IPS-18c (cell line): ENCODE measurements at regions not wholly inside any gene's neighbourhood (a gene's known extent, or its start where the extent isn't known, plus 50 kb on each side); places are given as distances from the start of the nearest gene placed in this dataset.

ENCODE experiments used
- H3K4me3 ChIP-seq: 2 replicates; pipeline ENCODE4 v1.7.0; 2013; ENCODE audit warnings: low read depth, mild to moderate bottlenecking, low read length, moderate library complexity; ENCODE audit not compliant: insufficient read depth
- H3K9me3 ChIP-seq: one replicate; pipeline ENCODE4 v1.6.1; 2013; ENCODE audit warnings: mild to moderate bottlenecking, low read length, moderate library complexity; ENCODE audit not compliant: control insufficient read depth, insufficient read depth

- no peak overlapping the region for H3K4me3 ChIP-seq
- H3K9me3 ChIP-seq = peaks cover 2% of the 10 kb centered on the region
Measured at GRCh38 chr17:72271603-72272002, 150.8 kb downstream of the SOX9 start.

GRCh38 chr17:72273289-72274056 lies 152.7 kb downstream of the SOX9 start:
- H3K9me3 ChIP-seq = no peaks in the 10 kb centered on the region
- no peak overlapping the region for H3K4me3 ChIP-seq

- no peaks in the 10 kb centered on the region for H3K9me3 ChIP-seq
- H3K4me3 ChIP-seq = no peak overlapping the region
Measured at GRCh38 chr17:72274614-72275013, 153.8 kb downstream of the SOX9 start.

- Histone ChIP-seq H3K9me3 (no peaks in the 10 kb centered on the region), H3K4me3 (no peak overlapping the region)
Measured at GRCh38 chr17:72280881-72281280, 160.1 kb downstream of the SOX9 start.

- Histone ChIP-seq H3K9me3 (no peaks in the 10 kb centered on the region), H3K4me3 (no peak overlapping the region)
Measured at GRCh38 chr17:72282439-72283029, 161.7 kb downstream of the SOX9 start.

GRCh38 chr17:72284806-72285205 lies 164.0 kb downstream of the SOX9 start:
- H3K9me3 ChIP-seq = no peaks in the 10 kb centered on the region

GRCh38 chr17:72287586-72287985 lies 166.8 kb downstream of the SOX9 start:
- Histone ChIP-seq H3K9me3 (no peaks in the 10 kb centered on the region), H3K4me3 (no peak overlapping the region)

More at GRCh38 chr17:72284806-72285205, 164.0 kb downstream of the SOX9 start:
- no peak overlapping the region for H3K4me3 ChIP-seq

- H3K9me3 ChIP-seq = no peaks in the 10 kb centered on the region
- H3K4me3 ChIP-seq = no peak overlapping the region
Measured at GRCh38 chr17:72294487-72294893, 173.7 kb downstream of the SOX9 start.

GRCh38 chr17:72295916-72296315 lies 175.1 kb downstream of the SOX9 start:
- no peaks in the 10 kb centered on the region for H3K9me3 ChIP-seq

GRCh38 chr17:72296456-72296855 lies 175.6 kb downstream of the SOX9 start:
- no peaks in the 10 kb centered on the region for H3K9me3 ChIP-seq
- H3K4me3 ChIP-seq = no peak overlapping the region

More at GRCh38 chr17:72295916-72296315, 175.1 kb downstream of the SOX9 start:
- H3K4me3 ChIP-seq = no peak overlapping the region

- no peaks in the 10 kb centered on the region for H3K9me3 ChIP-seq
- H3K4me3 ChIP-seq = no peak overlapping the region
Measured at GRCh38 chr17:72297326-72298115, 176.7 kb downstream of the SOX9 start.

- Histone ChIP-seq H3K4me3 (no peak overlapping the region), H3K9me3 (no peaks in the 10 kb centered on the region)
Measured at GRCh38 chr17:72299100-72299499, 178.3 kb downstream of the SOX9 start.

GRCh38 chr17:72299592-72299991 lies 178.8 kb downstream of the SOX9 start:
- H3K9me3 ChIP-seq = no peaks in the 10 kb centered on the region
- H3K4me3 ChIP-seq = no peak overlapping the region

- Histone ChIP-seq H3K9me3 (no peaks in the 10 kb centered on the region), H3K4me3 (no peak overlapping the region)
Measured at GRCh38 chr17:72301887-72302286, 181.1 kb downstream of the SOX9 start.

GRCh38 chr17:72302735-72303134 lies 181.9 kb downstream of the SOX9 start:
- H3K4me3 ChIP-seq = no peak overlapping the region
- H3K9me3 ChIP-seq = no peaks in the 10 kb centered on the region

- Histone ChIP-seq H3K9me3 (no peaks in the 10 kb centered on the region), H3K4me3 (no peak overlapping the region)
Measured at GRCh38 chr17:72303787-72304733, 183.2 kb downstream of the SOX9 start.

- H3K4me3 ChIP-seq = no peak overlapping the region
Measured at GRCh38 chr17:72304859-72305258, 184.0 kb downstream of the SOX9 start.

More at GRCh38 chr17:72304859-72305258, 184.0 kb downstream of the SOX9 start:
- H3K9me3 ChIP-seq = no peaks in the 10 kb centered on the region
